ENCODE measurements at regions not wholly inside any gene's neighbourhood (a gene's known extent, or its start where the extent isn't known, plus 50 kb on each side); places are given as distances from the start of the nearest gene placed in this dataset.

- H3K27ac Mint-ChIP-seq = no peak overlapping the region
Measured at GRCh38 chr20:40434122-40434521, 254.9 kb downstream of the MAFB start.

GRCh38 chr20:40433341-40433861 lies 255.6 kb downstream of the MAFB start:
- Mint-ChIP-seq H3K9me3 (peaks cover 64% of the 10 kb centered on the region), H3K27me3 (ENCODE audit: insufficient read depth) (peaks cover 2% of the 10 kb centered on the region; the same call in 1 of the 2 replicates), H3K36me3 (ENCODE audit: low read depth) (no peaks in the 10 kb centered on the region), H3K4me1 (ENCODE audit: low read depth) (no peaks in the 10 kb centered on the region), H3K4me3 (no peak overlapping the region), H3K27ac (no peak overlapping the region)
- no peak for TF ChIP-seq CTCF (IDR thresholded peaks at IDR 0.05)
- DNase-seq = no peak

More at GRCh38 chr20:40434122-40434521, 254.9 kb downstream of the MAFB start:
- H3K36me3 Mint-ChIP-seq (ENCODE audit: low read depth) = no peaks in the 10 kb centered on the region
- H3K4me3 Mint-ChIP-seq = no peak overlapping the region
- no peaks in the 10 kb centered on the region for H3K4me1 Mint-ChIP-seq (ENCODE audit: low read depth)
- DNase-seq = no peak
- TF ChIP-seq CTCF (IDR thresholded peaks at IDR 0.05) = no peak
- H3K9me3 Mint-ChIP-seq = peaks cover 62% of the 10 kb centered on the region
- H3K27me3 Mint-ChIP-seq (ENCODE audit: insufficient read depth) = peaks cover 2% of the 10 kb centered on the region; the same call in 1 of the 2 replicates

GRCh38 chr20:40431611-40432010 lies 257.4 kb downstream of the MAFB start:
- TF ChIP-seq CTCF (IDR thresholded peaks at IDR 0.05) = no peak

GRCh38 chr20:40431112-40431511 lies 257.9 kb downstream of the MAFB start:
- Mint-ChIP-seq H3K9me3 (peaks cover 61% of the 10 kb centered on the region), H3K4me1 (ENCODE audit: low read depth) (no peaks in the 10 kb centered on the region), H3K27ac (no peak overlapping the region), H3K27me3 (ENCODE audit: insufficient read depth) (no peaks in the 10 kb centered on the region), H3K36me3 (ENCODE audit: low read depth) (no peaks in the 10 kb centered on the region), H3K4me3 (no peak overlapping the region)
- no peak for TF ChIP-seq CTCF (IDR thresholded peaks at IDR 0.05)
- DNase-seq = no peak

More at GRCh38 chr20:40431611-40432010, 257.4 kb downstream of the MAFB start:
- H3K4me3 Mint-ChIP-seq = no peak overlapping the region
- H3K9me3 Mint-ChIP-seq = peaks cover 61% of the 10 kb centered on the region
- no peaks in the 10 kb centered on the region for H3K36me3 Mint-ChIP-seq (ENCODE audit: low read depth)
- DNase-seq = no peak
- no peak overlapping the region for H3K27ac Mint-ChIP-seq
- H3K27me3 Mint-ChIP-seq (ENCODE audit: insufficient read depth) = no peaks in the 10 kb centered on the region
- H3K4me1 Mint-ChIP-seq (ENCODE audit: low read depth) = no peaks in the 10 kb centered on the region

- no peak for DNase-seq
- TF ChIP-seq CTCF (IDR thresholded peaks at IDR 0.05) = no peak
- Mint-ChIP-seq H3K27me3 (ENCODE audit: insufficient read depth) (no peaks in the 10 kb centered on the region), H3K36me3 (ENCODE audit: low read depth) (no peaks in the 10 kb centered on the region), H3K9me3 (peaks cover 70% of the 10 kb centered on the region), H3K4me1 (ENCODE audit: low read depth) (no peaks in the 10 kb centered on the region), H3K27ac (no peak overlapping the region), H3K4me3 (no peak overlapping the region)
Measured at GRCh38 chr20:40427026-40427425, 262.0 kb downstream of the MAFB start.

- H3K36me3 Mint-ChIP-seq (ENCODE audit: low read depth) = no peaks in the 10 kb centered on the region
- H3K4me3 Mint-ChIP-seq = no peak overlapping the region
Measured at GRCh38 chr20:40424695-40425094, 264.3 kb downstream of the MAFB start.

More at GRCh38 chr20:40424695-40425094, 264.3 kb downstream of the MAFB start:
- Mint-ChIP-seq H3K27me3 (ENCODE audit: insufficient read depth) (no peaks in the 10 kb centered on the region), H3K27ac (no peak overlapping the region), H3K9me3 (peaks cover 61% of the 10 kb centered on the region), H3K4me1 (ENCODE audit: low read depth) (no peaks in the 10 kb centered on the region)
- TF ChIP-seq CTCF (IDR thresholded peaks at IDR 0.05) = no peak
- no peak for DNase-seq
